ENCODE measurements at regions not wholly inside any gene's neighbourhood (a gene's known extent, or its start where the extent isn't known, plus 50 kb on each side); places are given as distances from the start of the nearest gene placed in this dataset.

DNA sequence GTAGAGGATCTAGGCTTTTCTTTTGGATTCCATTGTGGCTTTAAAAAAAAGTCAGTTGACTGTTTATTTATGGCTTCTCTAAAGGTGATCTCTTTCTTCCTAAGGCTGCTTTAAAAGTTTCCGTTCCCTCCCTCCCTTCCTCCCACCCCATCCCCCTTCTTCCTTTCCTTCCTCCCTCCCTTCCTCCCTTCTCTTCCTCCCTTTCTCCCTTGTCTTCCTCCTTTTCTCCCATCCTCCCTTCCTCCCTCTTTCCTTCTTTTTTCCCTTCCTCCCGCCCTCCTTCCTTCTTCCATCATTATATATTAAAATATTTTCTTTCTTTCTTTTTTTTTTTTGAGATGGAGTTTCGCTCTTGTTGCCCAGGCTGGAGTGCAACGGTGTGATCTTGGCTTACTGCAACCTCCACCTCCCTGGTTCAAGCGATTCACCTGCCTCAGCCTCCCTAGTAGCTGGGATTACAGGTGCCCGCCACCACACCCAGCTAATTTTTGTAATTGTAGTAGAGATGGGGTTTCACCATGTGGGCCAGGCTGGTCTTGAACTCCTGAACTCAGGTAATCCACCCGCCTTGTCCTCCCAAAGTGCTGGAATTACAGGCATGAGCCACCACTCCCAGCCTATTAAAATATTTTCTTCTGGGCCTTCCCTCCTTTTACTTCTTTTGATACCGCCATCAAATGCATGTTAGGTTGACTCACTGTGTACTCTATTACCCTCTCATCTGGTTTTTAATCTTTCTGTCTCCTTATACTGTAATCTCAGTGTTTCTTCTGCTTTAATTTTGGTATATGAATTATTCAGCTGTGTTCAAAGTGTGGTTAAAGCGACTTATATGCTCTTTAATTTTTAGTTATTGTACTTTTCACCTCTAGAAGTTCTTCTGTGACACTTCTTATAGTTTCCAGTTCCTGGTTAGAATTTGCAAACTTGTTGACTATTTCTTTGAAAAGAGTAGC lies 59.2 kb upstream of the ATP5PO start:
- WGBS, 2 donors, result 79 to 84% methylated on average over 8 to 9 of the region's 9 CpGs
- H3K27me3 ChIP-seq, result no peaks in the 10 kb centered on the region
- no peaks in the 10 kb centered on the region for H3K36me3 ChIP-seq (replicated peaks in 1 of 2; ENCODE audit: insufficient read depth in 1 of 2, low read depth in 2 of 2)
- TF ChIP-seq, protein P1, sequence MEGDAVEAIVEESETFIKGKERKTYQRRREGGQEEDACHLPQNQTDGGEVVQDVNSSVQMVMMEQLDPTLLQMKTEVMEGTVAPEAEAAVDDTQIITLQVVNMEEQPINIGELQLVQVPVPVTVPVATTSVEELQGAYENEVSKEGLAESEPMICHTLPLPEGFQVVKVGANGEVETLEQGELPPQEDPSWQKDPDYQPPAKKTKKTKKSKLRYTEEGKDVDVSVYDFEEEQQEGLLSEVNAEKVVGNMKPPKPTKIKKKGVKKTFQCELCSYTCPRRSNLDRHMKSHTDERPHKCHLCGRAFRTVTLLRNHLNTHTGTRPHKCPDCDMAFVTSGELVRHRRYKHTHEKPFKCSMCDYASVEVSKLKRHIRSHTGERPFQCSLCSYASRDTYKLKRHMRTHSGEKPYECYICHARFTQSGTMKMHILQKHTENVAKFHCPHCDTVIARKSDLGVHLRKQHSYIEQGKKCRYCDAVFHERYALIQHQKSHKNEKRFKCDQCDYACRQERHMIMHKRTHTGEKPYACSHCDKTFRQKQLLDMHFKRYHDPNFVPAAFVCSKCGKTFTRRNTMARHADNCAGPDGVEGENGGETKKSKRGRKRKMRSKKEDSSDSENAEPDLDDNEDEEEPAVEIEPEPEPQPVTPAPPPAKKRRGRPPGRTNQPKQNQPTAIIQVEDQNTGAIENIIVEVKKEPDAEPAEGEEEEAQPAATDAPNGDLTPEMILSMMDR (IDR thresholded peaks at IDR 0.05), result no peak
- TF ChIP-seq POLR2A (IDR thresholded peaks at IDR 0.05), result no peak
- H3K9me3 ChIP-seq, result no peaks in the 10 kb centered on the region
- H3K4me1 ChIP-seq, result peaks cover under 1% of the 10 kb centered on the region
- H3K4me3 ChIP-seq, result no peak overlapping the region
- ATAC-seq (no peak), DNase-seq (no peak)
- no peak overlapping the region for H3K27ac ChIP-seq
- intact Hi-C loops (cut with DNase I), result no loop called here

- ATAC-seq (no peak), DNase-seq (no peak)
- Histone ChIP-seq H3K36me3 (replicated peaks in 1 of 2; ENCODE audit: insufficient read depth in 1 of 2, low read depth in 2 of 2) (no peaks in the 10 kb centered on the region), H3K27ac (no peak overlapping the region), H3K4me1 (peaks cover 16% of the 10 kb centered on the region), H3K27me3 (no peaks in the 10 kb centered on the region), H3K9me3 (no peaks in the 10 kb centered on the region), H3K4me3 (no peak overlapping the region)
- 61 to 77% methylated on average over 5 of the region's 5 CpGs for WGBS, 2 donors
- intact Hi-C loops (cut with DNase I), result no loop called here
- TF ChIP-seq, protein P1 (IDR thresholded peaks at IDR 0.05), result no peak
- no peak for TF ChIP-seq POLR2A (IDR thresholded peaks at IDR 0.05)
Measured at GRCh38 chr21:33973268-33973667, 57.7 kb upstream of the ATP5PO start.

DNA sequence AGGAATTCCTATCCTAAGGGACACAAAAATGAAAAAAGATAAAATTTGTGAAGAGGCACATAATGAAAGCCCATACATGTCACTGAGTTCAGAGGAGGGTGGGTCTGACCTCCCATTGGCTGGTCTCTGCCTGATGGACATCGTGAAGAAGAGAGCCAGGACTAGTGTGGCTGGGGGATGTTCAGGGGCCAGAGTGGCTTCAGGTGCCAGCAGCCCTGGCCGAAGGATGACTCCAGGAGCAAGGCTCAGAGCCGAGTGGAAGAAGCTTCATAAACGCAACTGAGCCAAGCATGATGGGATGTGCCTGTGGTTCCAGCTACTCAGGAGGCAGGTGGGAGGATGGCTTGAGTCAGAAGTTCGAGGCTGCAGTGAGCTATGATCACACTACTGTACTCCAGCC lies 56.9 kb upstream of the ATP5PO start:
- Histone ChIP-seq H3K36me3 (replicated peaks in 1 of 2; ENCODE audit: insufficient read depth in 1 of 2, low read depth in 2 of 2) (no peaks in the 10 kb centered on the region), H3K27me3 (no peaks in the 10 kb centered on the region), H3K27ac (no peak overlapping the region), H3K4me1 (peaks cover 17% of the 10 kb centered on the region), H3K9me3 (no peaks in the 10 kb centered on the region), H3K4me3 (no peak overlapping the region)
- no peak for DNase-seq
- TF ChIP-seq, protein P1 (IDR thresholded peaks at IDR 0.05), result no peak
- no peak for ATAC-seq
- 72 to 82% methylated on average over 5 of the region's 5 CpGs for WGBS, 2 donors
- intact Hi-C loops (cut with DNase I), result no loop called here

DNA sequence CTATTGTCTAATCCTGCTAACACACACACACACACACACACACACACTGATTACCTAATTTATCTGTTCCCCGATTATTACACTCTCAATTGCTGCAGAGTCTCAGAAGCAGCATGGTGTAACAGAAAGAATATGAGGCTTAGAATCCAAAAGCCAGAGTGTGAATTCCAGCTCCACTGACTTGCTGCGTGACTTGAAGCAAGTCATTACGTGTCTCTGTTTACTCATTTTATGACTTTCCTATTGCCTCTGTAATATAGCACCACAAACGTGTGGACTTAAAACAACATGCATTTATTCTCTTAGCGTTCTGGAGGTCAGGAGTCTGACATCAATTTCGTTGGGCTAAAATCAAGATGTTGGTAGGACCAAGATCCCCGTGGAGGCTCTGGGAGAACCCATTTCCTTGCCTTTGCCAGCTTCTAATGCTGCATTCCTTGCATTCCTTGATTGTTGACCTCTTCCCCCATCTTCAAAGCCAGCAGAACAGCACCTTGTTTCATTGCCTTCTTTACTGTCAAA lies 55.9 kb upstream of the ATP5PO start:
- H3K27ac ChIP-seq, result no peak overlapping the region
- no peaks in the 10 kb centered on the region for H3K9me3 ChIP-seq
- DNase-seq (no peak), ATAC-seq (no peak)
- intact Hi-C loops (cut with DNase I), result no loop called here
- no peak overlapping the region for H3K4me3 ChIP-seq
- TF ChIP-seq, protein P1 (IDR thresholded peaks at IDR 0.05), result no peak
- TF ChIP-seq POLR2A (IDR thresholded peaks at IDR 0.05), result no peak
- no peaks in the 10 kb centered on the region for H3K36me3 ChIP-seq (replicated peaks in 1 of 2; ENCODE audit: insufficient read depth in 1 of 2, low read depth in 2 of 2)
- no peaks in the 10 kb centered on the region for H3K27me3 ChIP-seq
- 52 to 66% methylated on average over 7 of the region's 7 CpGs for WGBS, 2 donors
- peaks cover 17% of the 10 kb centered on the region for H3K4me1 ChIP-seq

Measured in body of pancreas (tissue), 4 donors.